ENCODE measurements at regions not wholly inside any gene's neighbourhood (a gene's known extent, or its start where the extent isn't known, plus 50 kb on each side); places are given as distances from the start of the nearest gene placed in this dataset.

- Mint-ChIP-seq H3K27ac (no peak overlapping the region), H3K9me3 (peaks cover 0 to 6% (median 0%) of the 10 kb centered on the region in 9 donors), H3K4me3 (no peak overlapping the region), H3K4me1 (peaks cover 0 to 1% (median 0%) of the 10 kb centered on the region in 4 donors), H3K27me3 (peaks cover 2 to 23% (median 4%) of the 10 kb centered on the region in 5 donors), H3K36me3 (no peaks in the 10 kb centered on the region)
- DNase-seq (no peak), ATAC-seq (no peak)
- POLR2A ChIA-PET: no interaction called here
These were observed 636.9 kb upstream of the BOD1L1 start for GRCh38 chr4:14264437-14264836.

- POLR2A ChIA-PET: no interaction called here
- no peak for ATAC-seq
- Mint-ChIP-seq H3K36me3 (no peaks in the 10 kb centered on the region), H3K4me3 (no peak overlapping the region), H3K4me1 (peaks cover 1 to 6% (median 4%) of the 10 kb centered on the region in 4 donors), H3K27me3 (peaks cover 2 to 23% (median 4%) of the 10 kb centered on the region in 5 donors), H3K27ac (no peak overlapping the region), H3K9me3 (peaks cover 0 to 6% (median 0%) of the 10 kb centered on the region in 9 donors)
- DNase-seq: no peak
These were observed 638.1 kb upstream of the BOD1L1 start for GRCh38 chr4:14265651-14266050.

- Mint-ChIP-seq H3K4me3 (no peak overlapping the region), H3K36me3 (no peaks in the 10 kb centered on the region), H3K9me3 (peaks cover 0 to 6% (median 0%) of the 10 kb centered on the region in 9 donors), H3K4me1 (peaks cover 1 to 12% (median 4%) of the 10 kb centered on the region in 4 donors), H3K27me3 (peaks cover 1 to 23% (median 4%) of the 10 kb centered on the region in 5 donors), H3K27ac (no peak overlapping the region)
- POLR2A ChIA-PET: no interaction called here
- ATAC-seq (no peak), DNase-seq (no peak)
These were observed 640.0 kb upstream of the BOD1L1 start for GRCh38 chr4:14267373-14268060.

- Mint-ChIP-seq H3K4me3 (no peak overlapping the region), H3K4me1 (peaks cover 1 to 12% (median 4%) of the 10 kb centered on the region in 4 donors), H3K9me3 (peaks cover 0 to 2% (median 0%) of the 10 kb centered on the region in 9 donors), H3K27ac (no peak overlapping the region), H3K36me3 (no peaks in the 10 kb centered on the region), H3K27me3 (peaks cover 1 to 23% (median 4%) of the 10 kb centered on the region in 5 donors)
- DNase-seq (no peak), ATAC-seq (no peak)
- POLR2A ChIA-PET: no interaction called here
These were observed 642.3 kb upstream of the BOD1L1 start for GRCh38 chr4:14269824-14270223.

GRCh38 chr4:14272206-14272605 is 644.7 kb upstream of the BOD1L1 start:
- peaks cover 0 to 12% (median 4%) of the 10 kb centered on the region in 4 donors for H3K4me1 Mint-ChIP-seq
- no peak for DNase-seq
- no peak for ATAC-seq
- POLR2A ChIA-PET: no interaction called here
- H3K9me3 Mint-ChIP-seq: peaks cover 0 to 15% (median 2%) of the 10 kb centered on the region in 9 donors
- H3K36me3 Mint-ChIP-seq: peaks cover 0 to 8% (median 0%) of the 10 kb centered on the region in 3 donors
- H3K27ac Mint-ChIP-seq: no peak overlapping the region
- H3K4me3 Mint-ChIP-seq: no peak overlapping the region
- H3K27me3 Mint-ChIP-seq: peaks cover 0 to 11% (median 1%) of the 10 kb centered on the region in 5 donors

- peaks cover 0 to under 1% (median 0%) of the 10 kb centered on the region in 4 donors for H3K4me1 Mint-ChIP-seq
- DNase-seq (no peak), ATAC-seq (no peak)
- H3K4me3 Mint-ChIP-seq: no peak overlapping the region
- no peak overlapping the region for H3K27ac Mint-ChIP-seq
- peaks cover 0 to 15% (median 2%) of the 10 kb centered on the region in 9 donors for H3K9me3 Mint-ChIP-seq
- peaks cover 0 to 21% (median 2%) of the 10 kb centered on the region in 5 donors for H3K27me3 Mint-ChIP-seq
- POLR2A ChIA-PET: no interaction called here
- peaks cover 0 to 8% (median 0%) of the 10 kb centered on the region in 3 donors for H3K36me3 Mint-ChIP-seq
These were observed 650.0 kb upstream of the BOD1L1 start for GRCh38 chr4:14277505-14277904.

GRCh38 chr4:14280567-14280966 is 653.0 kb upstream of the BOD1L1 start:
- Mint-ChIP-seq H3K4me3 (no peak overlapping the region), H3K9me3 (peaks cover 0 to 8% (median 2%) of the 10 kb centered on the region in 9 donors), H3K4me1 (no peaks in the 10 kb centered on the region), H3K27me3 (peaks cover 0 to 21% (median 2%) of the 10 kb centered on the region in 5 donors), H3K36me3 (peaks cover 0 to 8% (median 0%) of the 10 kb centered on the region in 3 donors), H3K27ac (no peak overlapping the region)
- POLR2A ChIA-PET: no interaction called here
- ATAC-seq (no peak), DNase-seq (no peak)

GRCh38 chr4:14284578-14284977 is 657.1 kb upstream of the BOD1L1 start:
- Mint-ChIP-seq H3K4me1 (no peaks in the 10 kb centered on the region), H3K4me3 (no peak overlapping the region), H3K9me3 (peaks cover 5 to 12% (median 11%) of the 10 kb centered on the region in 9 donors), H3K27me3 (peaks cover 0 to 12% (median 2%) of the 10 kb centered on the region in 5 donors), H3K36me3 (peaks cover 0 to 6% (median 0%) of the 10 kb centered on the region in 3 donors), H3K27ac (no peak overlapping the region)
- ATAC-seq: no peak
- POLR2A ChIA-PET: no interaction called here
- DNase-seq: no peak

- ATAC-seq (no peak), DNase-seq (no peak)
- H3K4me3 Mint-ChIP-seq: no peak overlapping the region
- H3K4me1 Mint-ChIP-seq: no peaks in the 10 kb centered on the region
- peaks cover 0 to 6% (median 0%) of the 10 kb centered on the region in 3 donors for H3K36me3 Mint-ChIP-seq
- peaks cover 5 to 12% (median 11%) of the 10 kb centered on the region in 9 donors for H3K9me3 Mint-ChIP-seq
- POLR2A ChIA-PET: no interaction called here
- peaks cover 0 to 4% (median 0%) of the 10 kb centered on the region in 5 donors for H3K27me3 Mint-ChIP-seq
- H3K27ac Mint-ChIP-seq: no peak overlapping the region
These were observed 662.2 kb upstream of the BOD1L1 start for GRCh38 chr4:14289708-14290107.

GRCh38 chr4:14293582-14293981 is 666.1 kb upstream of the BOD1L1 start:
- POLR2A ChIA-PET: no interaction called here
- H3K4me3 Mint-ChIP-seq: no peak overlapping the region
- H3K9me3 Mint-ChIP-seq: peaks cover 0 to 5% (median under 1%) of the 10 kb centered on the region in 9 donors
- peaks cover 0 to 21% (median 3%) of the 10 kb centered on the region in 5 donors for H3K27me3 Mint-ChIP-seq
- H3K4me1 Mint-ChIP-seq: no peaks in the 10 kb centered on the region
- no peak overlapping the region for H3K27ac Mint-ChIP-seq
- DNase-seq (no peak), ATAC-seq (no peak)
- no peaks in the 10 kb centered on the region for H3K36me3 Mint-ChIP-seq

- Mint-ChIP-seq H3K4me3 (no peak overlapping the region), H3K27ac (no peak overlapping the region), H3K9me3 (peaks cover 0 to 5% (median 0%) of the 10 kb centered on the region in 9 donors), H3K4me1 (no peaks in the 10 kb centered on the region), H3K36me3 (no peaks in the 10 kb centered on the region), H3K27me3 (peaks cover 0 to 21% (median 3%) of the 10 kb centered on the region in 5 donors)
- no peak for ATAC-seq
- DNase-seq: no peak
- POLR2A ChIA-PET: no interaction called here
These were observed 667.1 kb upstream of the BOD1L1 start for GRCh38 chr4:14294611-14295010.

GRCh38 chr4:14299166-14299565 is 671.6 kb upstream of the BOD1L1 start:
- POLR2A ChIA-PET: no interaction called here

GRCh38 chr4:14302021-14302420 is 674.5 kb upstream of the BOD1L1 start:
- H3K36me3 Mint-ChIP-seq: no peaks in the 10 kb centered on the region
- ATAC-seq (no peak), DNase-seq (no peak)
- peaks cover 0 to 3% (median 0%) of the 10 kb centered on the region in 4 donors for H3K4me1 Mint-ChIP-seq
- no peak overlapping the region for H3K4me3 Mint-ChIP-seq
- peaks cover 0 to 7% (median 0%) of the 10 kb centered on the region in 9 donors for H3K9me3 Mint-ChIP-seq
- POLR2A ChIA-PET: no interaction called here
- H3K27ac Mint-ChIP-seq: no peak overlapping the region
- H3K27me3 Mint-ChIP-seq: peaks cover 0 to 4% (median 1%) of the 10 kb centered on the region in 5 donors

More at GRCh38 chr4:14299166-14299565, 671.6 kb upstream of the BOD1L1 start:
- Mint-ChIP-seq H3K27ac (no peak overlapping the region), H3K27me3 (peaks cover 0 to 21% (median 3%) of the 10 kb centered on the region in 5 donors), H3K36me3 (no peaks in the 10 kb centered on the region), H3K4me3 (no peak overlapping the region), H3K9me3 (peaks cover 0 to 5% (median 0%) of the 10 kb centered on the region in 9 donors), H3K4me1 (no peaks in the 10 kb centered on the region)
- ATAC-seq (no peak), DNase-seq (no peak)

Data from naive thymus-derived CD8-positive, alpha-beta T cell (primary cell).